ENCODE measurements at regions not wholly inside any gene's neighbourhood (a gene's known extent, or its start where the extent isn't known, plus 50 kb on each side); places are given as distances from the start of the nearest gene placed in this dataset.

- TF ChIP-seq CTCF (IDR thresholded peaks at IDR 0.05 in 4 of 5, conservative IDR thresholded peaks at IDR 0.05 in 1 of 5) (no peak), POLR2A (IDR thresholded peaks at IDR 0.05) (no peak)
Observed at GRCh38 chr5:107002115-107002514, 668.6 kb downstream of the EFNA5 start.
